T-helper 2 cell (primary cell): ENCODE measurements at regions not wholly inside any gene's neighbourhood (a gene's known extent, or its start where the extent isn't known, plus 50 kb on each side); places are given as distances from the start of the nearest gene placed in this dataset.

Experiments used
- DNase-seq, 5 experiments: peaks; one replicate each; pipeline versions ENCODE4 v3.0.0 to v3.0.0-alpha.2; 2012 to 2022

GRCh38 chr5:18119156-18119785 lies 485.0 kb downstream of the TAF11L14 start:
- DNase-seq: no peak

DNA sequence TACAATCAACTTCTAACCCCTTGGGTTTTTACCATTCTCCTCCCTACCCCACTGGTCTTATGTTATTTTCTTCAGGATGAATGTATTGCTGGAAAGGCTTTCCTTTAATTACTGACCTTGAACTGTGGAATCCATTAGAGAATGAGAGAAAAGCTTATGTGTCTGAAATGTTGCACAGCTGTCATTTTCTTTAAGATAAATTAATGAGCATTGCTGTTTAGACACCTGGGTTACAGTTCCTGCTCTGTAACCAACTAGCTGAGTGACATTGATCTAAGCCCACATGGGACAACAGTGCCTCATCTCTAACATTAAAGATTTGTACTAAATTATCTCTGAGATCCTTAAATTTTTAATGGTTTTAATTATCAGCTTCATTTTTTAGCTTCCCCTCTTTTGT lies 507.0 kb downstream of the TAF11L14 start:
- no peak for DNase-seq

GRCh38 chr5:18142831-18143230 lies 508.6 kb downstream of the TAF11L14 start:
- DNase-seq: no peak

GRCh38 chr5:18152671-18153070 lies 518.4 kb downstream of the TAF11L14 start:
- no peak for DNase-seq

- DNase-seq: no peak
Observed at GRCh38 chr5:18158166-18158565, 523.9 kb downstream of the TAF11L14 start.

DNA sequence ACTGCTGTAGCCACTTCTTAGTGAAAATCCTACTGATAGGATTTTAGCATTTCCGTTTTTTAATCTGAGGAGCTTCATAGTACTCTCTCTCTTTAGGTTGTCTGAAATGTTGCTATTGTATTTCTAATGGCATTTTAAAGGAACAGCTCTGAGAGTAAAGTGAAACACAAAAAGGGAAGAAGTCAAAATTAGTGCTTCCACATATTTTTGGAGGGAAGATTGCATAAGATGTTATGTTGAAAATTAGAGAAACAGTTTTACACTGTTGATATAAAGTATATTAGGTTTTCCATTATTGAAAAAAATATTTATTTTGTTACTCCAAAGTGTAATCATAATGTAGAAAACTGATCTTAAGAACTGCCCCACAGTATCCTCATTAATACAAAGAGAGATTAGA lies 525.1 kb downstream of the TAF11L14 start:
- DNase-seq: no peak

DNA sequence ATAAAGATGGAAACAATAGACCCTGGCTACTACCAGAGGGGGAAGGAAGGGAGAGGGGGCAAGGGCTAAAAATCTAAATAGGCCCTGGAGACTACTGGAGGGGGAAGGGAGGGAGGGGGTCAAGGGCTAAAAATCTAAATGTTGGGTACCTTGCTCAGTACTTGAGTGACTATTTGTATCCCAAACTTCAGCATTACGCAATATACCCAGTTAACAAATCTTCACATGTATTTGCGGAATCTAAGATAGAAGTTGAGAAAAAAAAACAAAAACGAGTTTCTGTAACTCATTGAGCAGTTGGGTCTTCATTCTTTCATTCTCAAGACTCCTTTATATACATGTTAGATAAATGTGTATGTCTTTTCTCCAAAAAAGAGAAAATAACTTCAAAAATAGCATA lies 537.4 kb downstream of the TAF11L14 start:
- no peak for DNase-seq

DNA sequence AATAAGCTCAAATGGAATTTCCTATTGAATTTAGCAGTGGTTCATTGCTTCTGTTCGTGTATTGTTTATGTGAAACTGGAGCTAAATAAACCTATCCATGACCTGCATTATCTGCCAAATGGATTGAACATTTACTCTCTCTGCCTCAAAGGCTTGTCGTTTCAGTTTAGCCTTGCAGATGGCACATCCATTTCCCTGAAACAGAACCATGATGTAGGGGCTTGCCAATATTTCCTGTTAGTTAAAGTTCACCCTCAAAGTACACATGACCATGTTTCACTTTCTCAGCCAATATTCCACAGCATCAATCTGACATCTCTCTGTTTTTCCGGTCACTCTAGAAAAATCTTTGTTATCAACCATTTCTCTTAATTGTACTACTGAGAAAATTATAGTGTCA lies 545.3 kb downstream of the TAF11L14 start:
- no peak for DNase-seq

- DNase-seq: no peak
Observed at GRCh38 chr5:18181575-18181974, 547.3 kb downstream of the TAF11L14 start.

GRCh38 chr5:18195910-18196309 lies 561.6 kb downstream of the TAF11L14 start:
- no peak for DNase-seq

GRCh38 chr5:18197734-18198133 lies 563.5 kb downstream of the TAF11L14 start:
- DNase-seq: no peak

GRCh38 chr5:18202164-18202563 lies 567.9 kb downstream of the TAF11L14 start:
- DNase-seq: no peak

GRCh38 chr5:18203296-18203695 lies 569.0 kb downstream of the TAF11L14 start:
- no peak for DNase-seq

DNA sequence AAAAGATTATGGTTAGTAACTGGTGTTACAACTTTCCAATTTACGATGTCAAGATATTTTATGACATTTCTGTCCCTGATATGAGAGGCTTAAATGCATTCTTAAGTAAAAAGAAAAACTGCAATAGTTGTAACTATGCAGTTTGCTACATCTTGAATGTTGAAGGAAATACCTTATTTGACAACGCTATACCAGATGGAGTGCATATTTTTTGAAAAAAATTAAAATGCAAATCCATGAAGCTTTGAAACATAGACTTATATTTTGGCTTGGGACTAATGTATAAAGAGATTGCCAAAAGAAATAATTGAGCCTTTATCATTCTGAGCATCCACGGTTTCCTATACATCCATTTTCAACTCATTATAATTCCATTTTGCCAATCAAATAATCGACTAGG lies 579.4 kb downstream of the TAF11L14 start:
- no peak for DNase-seq

DNA sequence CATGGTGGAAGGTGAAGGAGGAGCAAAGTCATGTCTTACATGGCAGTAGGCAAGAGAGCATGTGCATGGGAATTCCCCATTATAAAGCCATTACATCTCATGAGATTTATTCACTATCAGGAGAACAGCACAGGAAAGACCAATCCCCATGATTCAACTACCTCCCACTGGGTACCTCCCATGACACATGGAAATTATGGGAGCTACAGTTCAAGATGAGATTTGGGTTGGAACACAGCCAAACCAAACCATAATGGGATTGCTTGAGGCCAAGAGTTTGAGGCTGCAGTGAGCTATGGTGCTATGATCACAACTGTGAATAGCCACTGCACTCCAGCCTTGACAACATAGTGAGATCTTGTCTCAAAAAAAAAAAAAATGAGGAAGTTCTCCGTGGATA lies 581.8 kb downstream of the TAF11L14 start:
- no peak for DNase-seq

GRCh38 chr5:18216729-18217128 lies 582.5 kb downstream of the TAF11L14 start:
- no peak for DNase-seq

GRCh38 chr5:18219241-18219640 lies 585.0 kb downstream of the TAF11L14 start:
- no peak for DNase-seq

- DNase-seq: no peak
Observed at GRCh38 chr5:18220631-18221030, 586.4 kb downstream of the TAF11L14 start.

DNA sequence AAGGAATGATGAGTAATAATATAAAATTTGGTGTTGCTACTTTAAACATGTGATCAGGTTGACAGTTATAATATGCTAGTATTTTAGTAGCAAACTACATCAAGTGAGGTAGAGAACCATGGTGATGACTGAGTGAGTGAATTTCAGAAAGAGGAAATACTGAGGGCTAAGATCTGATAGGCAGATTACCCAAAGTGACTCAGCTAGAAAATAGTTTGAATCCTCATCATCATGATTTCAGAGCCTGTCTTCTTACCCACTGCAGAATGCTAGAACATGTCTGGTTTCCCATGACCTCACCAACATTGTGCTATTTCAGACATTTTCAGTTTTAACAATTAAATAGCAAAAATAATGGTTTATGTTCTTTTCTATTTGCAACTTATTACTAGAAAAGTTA lies 602.1 kb downstream of the TAF11L14 start:
- DNase-seq: no peak

DNA sequence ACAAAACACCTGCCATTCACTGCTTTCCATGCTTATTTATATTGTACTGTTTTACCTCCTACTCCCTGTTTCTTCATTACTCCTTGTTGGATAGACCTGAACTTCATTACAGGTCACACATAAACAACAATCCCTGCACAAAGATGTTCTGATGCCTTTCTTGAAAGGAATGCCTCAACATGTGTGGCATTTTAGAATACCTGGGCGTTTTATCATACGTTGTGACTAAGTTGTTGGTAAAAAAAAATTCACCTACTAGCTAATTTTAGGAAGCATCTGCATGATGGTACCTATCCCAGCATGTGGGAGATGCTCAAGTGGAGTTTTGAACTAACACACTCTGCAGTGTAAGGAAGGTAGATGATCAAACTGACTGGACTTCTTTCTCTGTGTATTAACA lies 604.1 kb downstream of the TAF11L14 start:
- DNase-seq: no peak

GRCh38 chr5:18240971-18241370 lies 606.7 kb downstream of the TAF11L14 start:
- DNase-seq: no peak

- DNase-seq: no peak
Observed at GRCh38 chr5:18243846-18244245, 609.6 kb downstream of the TAF11L14 start.

- DNase-seq: no peak
Observed at GRCh38 chr5:18244309-18244708, 610.0 kb downstream of the TAF11L14 start.

DNA sequence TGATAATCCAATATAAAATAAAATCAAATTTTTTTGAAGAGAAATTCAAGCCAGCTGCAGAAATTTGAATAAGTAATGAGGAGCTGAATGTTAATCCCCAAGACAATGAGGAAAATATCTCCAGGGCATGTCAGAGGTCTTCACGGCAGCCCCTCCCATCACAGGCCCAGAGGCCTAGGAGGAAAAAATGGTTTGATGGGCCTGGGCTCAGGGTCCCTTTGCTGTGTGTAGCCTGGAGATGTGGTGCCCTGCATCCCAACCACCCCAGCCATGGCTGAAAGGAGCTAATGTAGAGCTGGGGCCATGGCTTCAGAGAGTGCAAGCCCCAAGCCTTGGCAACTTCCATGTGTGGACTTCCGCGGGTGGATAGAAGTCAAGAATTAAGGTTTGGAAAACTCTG lies 618.3 kb downstream of the TAF11L14 start:
- no peak for DNase-seq

- no peak for DNase-seq
Observed at GRCh38 chr5:18264126-18264882, 630.0 kb downstream of the TAF11L14 start.
